ENCODE measurements at regions not wholly inside any gene's neighbourhood (a gene's known extent, or its start where the extent isn't known, plus 50 kb on each side); places are given as distances from the start of the nearest gene placed in this dataset.

DNA sequence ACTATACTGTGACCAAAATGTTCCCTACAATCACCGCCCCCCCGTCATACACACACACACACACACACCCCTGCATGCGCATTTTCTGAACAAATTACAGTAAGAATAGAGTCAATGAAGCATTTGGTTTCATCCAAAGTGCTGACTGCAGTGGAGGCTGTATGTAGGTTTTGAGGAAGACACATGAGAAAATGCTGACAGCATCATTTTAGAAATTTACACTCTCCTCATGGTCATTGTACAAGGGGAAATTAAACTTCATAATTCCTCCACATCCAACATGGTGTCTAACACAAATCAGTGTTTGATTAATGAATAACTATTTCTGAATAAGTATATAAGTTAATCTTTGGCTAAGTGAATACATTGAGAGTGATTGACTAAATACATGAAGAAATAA lies 1126.8 kb upstream of the PHF14 start:
- TF ChIP-seq POLR2A (IDR thresholded peaks at IDR 0.05) = no peak
- TF ChIP-seq, protein P1, sequence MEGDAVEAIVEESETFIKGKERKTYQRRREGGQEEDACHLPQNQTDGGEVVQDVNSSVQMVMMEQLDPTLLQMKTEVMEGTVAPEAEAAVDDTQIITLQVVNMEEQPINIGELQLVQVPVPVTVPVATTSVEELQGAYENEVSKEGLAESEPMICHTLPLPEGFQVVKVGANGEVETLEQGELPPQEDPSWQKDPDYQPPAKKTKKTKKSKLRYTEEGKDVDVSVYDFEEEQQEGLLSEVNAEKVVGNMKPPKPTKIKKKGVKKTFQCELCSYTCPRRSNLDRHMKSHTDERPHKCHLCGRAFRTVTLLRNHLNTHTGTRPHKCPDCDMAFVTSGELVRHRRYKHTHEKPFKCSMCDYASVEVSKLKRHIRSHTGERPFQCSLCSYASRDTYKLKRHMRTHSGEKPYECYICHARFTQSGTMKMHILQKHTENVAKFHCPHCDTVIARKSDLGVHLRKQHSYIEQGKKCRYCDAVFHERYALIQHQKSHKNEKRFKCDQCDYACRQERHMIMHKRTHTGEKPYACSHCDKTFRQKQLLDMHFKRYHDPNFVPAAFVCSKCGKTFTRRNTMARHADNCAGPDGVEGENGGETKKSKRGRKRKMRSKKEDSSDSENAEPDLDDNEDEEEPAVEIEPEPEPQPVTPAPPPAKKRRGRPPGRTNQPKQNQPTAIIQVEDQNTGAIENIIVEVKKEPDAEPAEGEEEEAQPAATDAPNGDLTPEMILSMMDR (IDR thresholded peaks at IDR 0.05) = no peak
- TF ChIP-seq POLR2AphosphoS5 (IDR thresholded peaks at IDR 0.05; ENCODE audit: insufficient read depth in 1 of 2, low read depth in 1 of 2) = no peak
